ENCODE measurements at regions not wholly inside any gene's neighbourhood (a gene's known extent, or its start where the extent isn't known, plus 50 kb on each side); places are given as distances from the start of the nearest gene placed in this dataset.

- no peak for DNase-seq
These were observed 290.8 kb downstream of the EMP1 start for GRCh38 chr12:13487326-13487725.

GRCh38 chr12:13486794-13487193 lies 290.3 kb downstream of the EMP1 start:
- DNase-seq = no peak

- no peak for DNase-seq
These were observed 282.2 kb downstream of the EMP1 start for GRCh38 chr12:13478650-13479181.

GRCh38 chr12:13474381-13474780 lies 277.9 kb downstream of the EMP1 start:
- DNase-seq = no peak

GRCh38 chr12:13472690-13473089 lies 276.2 kb downstream of the EMP1 start:
- no peak for DNase-seq

- no peak for DNase-seq
These were observed 274.9 kb downstream of the EMP1 start for GRCh38 chr12:13471471-13471870.

GRCh38 chr12:13465635-13466034 lies 269.1 kb downstream of the EMP1 start:
- no peak for DNase-seq

GRCh38 chr12:13463189-13463588 lies 266.7 kb downstream of the EMP1 start:
- no peak for DNase-seq

GRCh38 chr12:13462450-13462849 lies 265.9 kb downstream of the EMP1 start:
- DNase-seq = no peak

GRCh38 chr12:13455778-13456144 lies 259.2 kb downstream of the EMP1 start:
- DNase-seq = no peak

- no peak for DNase-seq
These were observed 258.7 kb downstream of the EMP1 start for GRCh38 chr12:13454991-13455777.

GRCh38 chr12:13452955-13453570 lies 256.5 kb downstream of the EMP1 start:
- no peak for DNase-seq

- no peak for DNase-seq
These were observed 255.2 kb downstream of the EMP1 start for GRCh38 chr12:13451776-13452175.

- DNase-seq = no peak
These were observed 253.9 kb downstream of the EMP1 start for GRCh38 chr12:13450231-13451080.

- DNase-seq = no peak
These were observed 247.6 kb downstream of the EMP1 start for GRCh38 chr12:13444076-13444475.

GRCh38 chr12:13443498-13443897 lies 247.0 kb downstream of the EMP1 start:
- no peak for DNase-seq

- DNase-seq = no peak
These were observed 246.5 kb downstream of the EMP1 start for GRCh38 chr12:13443028-13443427.

- no peak for DNase-seq
These were observed 245.9 kb downstream of the EMP1 start for GRCh38 chr12:13442457-13442856.

- DNase-seq = no peak
These were observed 244.3 kb downstream of the EMP1 start for GRCh38 chr12:13440844-13441243.

- no peak for DNase-seq
These were observed 241.0 kb downstream of the EMP1 start for GRCh38 chr12:13437541-13437940.

- no peak for DNase-seq
These were observed 240.3 kb downstream of the EMP1 start for GRCh38 chr12:13436696-13437391.

GRCh38 chr12:13436182-13436581 lies 239.7 kb downstream of the EMP1 start:
- no peak for DNase-seq

Measured in stimulated activated naive CD4-positive, alpha-beta T cell treated with Interleukin-2 at 50 U/mL for 16 hours (primary cell).